WTC11 (cell line): ENCODE measurements at regions not wholly inside any gene's neighbourhood (a gene's known extent, or its start where the extent isn't known, plus 50 kb on each side); places are given as distances from the start of the nearest gene placed in this dataset.

Source experiments
- ATAC-seq: fragments of 200-7000 bp; cut with Tn5 transposase; 2 replicates; pipeline ENCODE4 v1.10.0; 2021; ENCODE audit warnings: mild to moderate bottlenecking, moderate library complexity
- CTCF ChIA-PET: fragments of 300-600 bp; sonication (Branson Sonifier 250); formaldehyde crosslinking; loops from one replicate; lab custom pipeline; 2021; ENCODE audit warnings: antibody characterized with exemption; lab: Charles Lee
- POLR2A ChIA-PET: fragments of 350-600 bp; sonication (Branson Sonifier 250); formaldehyde crosslinking; loops from one replicate; lab custom pipeline; 2021; ENCODE audit warnings: antibody characterized with exemption; lab: Charles Lee
- DNase-seq: peaks from one replicate; pipeline ENCODE4 v3.0.0; 2021; ENCODE audit warnings: low spot score
- H3K27ac Mint-ChIP-seq: 2 replicates; pipeline ENCODE4 v1.8.0; 2021; ENCODE audit warnings: mixed read lengths
- H3K27me3 Mint-ChIP-seq: 2 replicates; pipeline ENCODE4 v1.8.0; 2021; ENCODE audit warnings: low read depth, mild to moderate bottlenecking, moderate library complexity, mixed read lengths
- H3K36me3 Mint-ChIP-seq: 2 replicates; pipeline ENCODE4 v1.8.0; 2021; ENCODE audit warnings: mixed read lengths
- H3K4me1 Mint-ChIP-seq: 2 replicates; pipeline ENCODE4 v1.8.0; 2022; ENCODE audit warnings: mixed read lengths
- H3K4me3 Mint-ChIP-seq: 2 replicates; pipeline ENCODE4 v1.8.0; 2021; ENCODE audit warnings: mild to moderate bottlenecking, moderate library complexity, mixed read lengths
- H3K9me3 Mint-ChIP-seq: 2 replicates; pipeline ENCODE4 v1.8.0; 2021; ENCODE audit warnings: mixed read lengths
- ARID4B ChIP-seq: sonication (generic); formaldehyde crosslinking; IDR thresholded peaks from 2 replicates; pipeline ENCODE4 v1.8.0; 2023; ENCODE audit warnings: missing genetic modification reagents, mild to moderate bottlenecking, borderline replicate concordance
- FOXJ3 ChIP-seq: sonication (generic); formaldehyde crosslinking; IDR thresholded peaks from 2 replicates; pipeline ENCODE4 v1.9.0; 2021; ENCODE audit warnings: missing genetic modification reagents, mild to moderate bottlenecking, borderline replicate concordance
- FOXP4 ChIP-seq: sonication (generic); formaldehyde crosslinking; IDR thresholded peaks from 2 replicates; pipeline ENCODE4 v1.8.0; 2022; ENCODE audit warnings: mild to moderate bottlenecking, missing genetic modification reagents
- GABPB1 ChIP-seq: sonication (generic); formaldehyde crosslinking; IDR thresholded peaks from 2 replicates; pipeline ENCODE4 v1.8.1; 2023; ENCODE audit warnings: mild to moderate bottlenecking, missing genetic modification reagents
- GTF2I ChIP-seq: fragments of 250-450 bp; sonication (Bioruptor Pico); conservative IDR thresholded peaks from 2 replicates; pipeline ENCODE4 v1.4.0; 2021; ENCODE audit warnings: mild to moderate bottlenecking
- JAZF1 ChIP-seq: fragments of 250-450 bp; sonication (Bioruptor Pico); IDR thresholded peaks from 2 replicates; pipeline ENCODE4 v1.9.0; 2021; ENCODE audit warnings: moderate library complexity, mild to moderate bottlenecking, inconsistent platforms
- NFE2L1 ChIP-seq: sonication (generic); formaldehyde crosslinking; IDR thresholded peaks from 2 replicates; pipeline ENCODE4 v1.8.1; 2023; ENCODE audit warnings: missing genetic modification reagents
- NR1H2 ChIP-seq: sonication (generic); formaldehyde crosslinking; IDR thresholded peaks from 2 replicates; pipeline ENCODE4 v1.9.0; 2021; ENCODE audit warnings: mild to moderate bottlenecking, moderate library complexity, missing genetic modification reagents
- SMAD4 ChIP-seq: sonication (generic); formaldehyde crosslinking; IDR thresholded peaks from 2 replicates; pipeline ENCODE4 v1.8.0; 2022; ENCODE audit warnings: mild to moderate bottlenecking, missing genetic modification reagents
- TCF7 ChIP-seq: sonication (generic); formaldehyde crosslinking; IDR thresholded peaks from 2 replicates; pipeline ENCODE4 v1.8.0; 2022; ENCODE audit warnings: mild to moderate bottlenecking, low read depth, missing genetic modification reagents, moderate library complexity
- USF2 ChIP-seq: sonication (generic); formaldehyde crosslinking; IDR thresholded peaks from 2 replicates; pipeline ENCODE4 v1.8.1; 2023; ENCODE audit warnings: mild to moderate bottlenecking, missing genetic modification reagents, moderate library complexity
- ZBTB43 ChIP-seq: sonication (generic); formaldehyde crosslinking; IDR thresholded peaks from 2 replicates; pipeline ENCODE4 v1.8.1; 2023; ENCODE audit warnings: mild to moderate bottlenecking, missing genetic modification reagents
- ZNF138 ChIP-seq: sonication (generic); formaldehyde crosslinking; conservative IDR thresholded peaks from 2 replicates; pipeline ENCODE4 v1.8.1; 2022; ENCODE audit warnings: mild to moderate bottlenecking, moderate library complexity, missing genetic modification reagents
- ZNF219 ChIP-seq: sonication (generic); formaldehyde crosslinking; IDR thresholded peaks from 2 replicates; pipeline ENCODE4 v1.8.0; 2023; ENCODE audit warnings: missing genetic modification reagents, mild to moderate bottlenecking, borderline replicate concordance
- ZNF263 ChIP-seq: sonication (generic); formaldehyde crosslinking; IDR thresholded peaks from 2 replicates; pipeline ENCODE4 v1.8.1; 2022; ENCODE audit warnings: low read depth, mild to moderate bottlenecking, moderate library complexity, missing genetic modification reagents
- ZNF281 ChIP-seq: sonication (generic); formaldehyde crosslinking; IDR thresholded peaks from 2 replicates; pipeline ENCODE4 v1.8.0; 2023; ENCODE audit warnings: mild to moderate bottlenecking, missing genetic modification reagents
- ZNF317 ChIP-seq: sonication (generic); formaldehyde crosslinking; IDR thresholded peaks from 2 replicates; pipeline ENCODE4 v1.8.1; 2023; ENCODE audit warnings: low read depth, mild to moderate bottlenecking, moderate library complexity, missing genetic modification reagents, borderline replicate concordance
- ZNF425 ChIP-seq: fragments of 250-450 bp; sonication (Bioruptor Pico); conservative IDR thresholded peaks from 2 replicates; pipeline ENCODE4 v1.9.0; 2021; ENCODE audit warnings: mild to moderate bottlenecking

- TF ChIP-seq ZNF219 (CRISPR knock-in tag), result no peak
- TF ChIP-seq ZNF138 (CRISPR knock-in tag), result no peak
- no peak for TF ChIP-seq JAZF1
- no peak for TF ChIP-seq NR1H2 (CRISPR knock-in tag)
Measured at GRCh38 chr12:67442347-67442841, 173.2 kb downstream of the CAND1 start (continued).

GRCh38 chr12:67442896-67443295 is 173.7 kb downstream of the CAND1 start:
- Mint-ChIP-seq H3K27me3 (no peaks in the 10 kb centered on the region; the same call in 1 of the 2 replicates), H3K4me3 (no peak overlapping the region), H3K27ac (no peak overlapping the region), H3K4me1 (peaks cover 22% of the 10 kb centered on the region), H3K9me3 (peaks cover 26% of the 10 kb centered on the region), H3K36me3 (peaks cover 17% of the 10 kb centered on the region)
- DNase-seq (no peak), ATAC-seq (no peak)
- CTCF ChIA-PET, result interaction anchor here (0.6 to 3.4 kb wide), 4 partner anchors 21 to 88 kb away, joined by 3 to 47 read pairs (median 4); no protein-coding TSS in a partner anchor
- POLR2A ChIA-PET, result no interaction called here
- TF ChIP-seq ZNF281 (CRISPR knock-in tag), result no peak
- no peak for TF ChIP-seq ZNF425 (CRISPR knock-in tag)
- no peak for TF ChIP-seq ZNF317 (CRISPR knock-in tag)
- no peak for TF ChIP-seq GABPB1 (CRISPR knock-in tag)
- TF ChIP-seq SMAD4 (CRISPR knock-in tag), result no peak
- TF ChIP-seq FOXP4 (CRISPR knock-in tag), result no peak
- no peak for TF ChIP-seq TCF7
- no peak for TF ChIP-seq ZBTB43 (CRISPR knock-in tag)
- TF ChIP-seq NFE2L1, result no peak
- no peak for TF ChIP-seq ARID4B (CRISPR knock-in tag)
- TF ChIP-seq GTF2I, result no peak
- TF ChIP-seq ZNF263 (CRISPR knock-in tag), result no peak
- no peak for TF ChIP-seq FOXJ3 (CRISPR knock-in tag)
- TF ChIP-seq USF2 (CRISPR knock-in tag), result no peak
